ENCODE measurements at regions not wholly inside any gene's neighbourhood (a gene's known extent, or its start where the extent isn't known, plus 50 kb on each side); places are given as distances from the start of the nearest gene placed in this dataset.

GRCh38 chr6:51387907-51388306 lies 569.2 kb downstream of the TFAP2B start:
- Mint-ChIP-seq H3K9me3 (ENCODE audit: unreplicated experiment) (no peaks in the 10 kb centered on the region), H3K36me3 (ENCODE audit: insufficient read depth, unreplicated experiment) (no peaks in the 10 kb centered on the region), H3K4me1 (ENCODE audit: insufficient read depth, unreplicated experiment) (no peaks in the 10 kb centered on the region), H3K4me3 (ENCODE audit: unreplicated experiment) (no peak overlapping the region), H3K27ac (ENCODE audit: low read depth, unreplicated experiment) (no peak overlapping the region), H3K27me3 (ENCODE audit: insufficient read depth, unreplicated experiment) (no peaks in the 10 kb centered on the region)
- BruUV-seq (replicated peaks) = no TSS peak
- intact Hi-C loops (cut with micrococcal nuclease) = no loop called here
- ChIA-PET POLR2A (no interaction called here), CTCF (no interaction called here)
- no peak for DNase-seq (ENCODE audit: unreplicated experiment)
- no peak for TF ChIP-seq CTCF (IDR thresholded peaks at IDR 0.05; ENCODE audit: unreplicated experiment)

- no peak for TF ChIP-seq CTCF (IDR thresholded peaks at IDR 0.05; ENCODE audit: unreplicated experiment)
- peaks cover 10% of the 10 kb centered on the region for H3K4me1 Mint-ChIP-seq (ENCODE audit: insufficient read depth, unreplicated experiment)
- no peak overlapping the region for H3K27ac Mint-ChIP-seq (ENCODE audit: low read depth, unreplicated experiment)
- CTCF ChIA-PET = no interaction called here
- intact Hi-C loops (cut with micrococcal nuclease) = no loop called here
- no peaks in the 10 kb centered on the region for H3K27me3 Mint-ChIP-seq (ENCODE audit: insufficient read depth, unreplicated experiment)
- no peak overlapping the region for H3K4me3 Mint-ChIP-seq (ENCODE audit: unreplicated experiment)
- H3K36me3 Mint-ChIP-seq (ENCODE audit: insufficient read depth, unreplicated experiment) = no peaks in the 10 kb centered on the region
- no peaks in the 10 kb centered on the region for H3K9me3 Mint-ChIP-seq (ENCODE audit: unreplicated experiment)
- no peak for DNase-seq (ENCODE audit: unreplicated experiment)
- no TSS peak for BruUV-seq (replicated peaks)
- POLR2A ChIA-PET = interaction anchor here (0.6 kb wide), 1 partner anchor 1136 kb away, joined by 3 read pairs; no protein-coding TSS in a partner anchor
These were observed 575.4 kb downstream of the TFAP2B start for GRCh38 chr6:51394061-51394460.

- no peak for DNase-seq (ENCODE audit: unreplicated experiment)
- no peaks in the 10 kb centered on the region for H3K9me3 Mint-ChIP-seq (ENCODE audit: unreplicated experiment)
- peaks cover 10% of the 10 kb centered on the region for H3K4me1 Mint-ChIP-seq (ENCODE audit: insufficient read depth, unreplicated experiment)
- POLR2A ChIA-PET = no interaction called here
- H3K4me3 Mint-ChIP-seq (ENCODE audit: unreplicated experiment) = no peak overlapping the region
- no peak overlapping the region for H3K27ac Mint-ChIP-seq (ENCODE audit: low read depth, unreplicated experiment)
- CTCF ChIA-PET = interaction anchor here (1.0 kb wide), 1 partner anchor 41 kb away, joined by 4 read pairs; no protein-coding TSS in a partner anchor
- no TSS peak for BruUV-seq (replicated peaks)
- H3K27me3 Mint-ChIP-seq (ENCODE audit: insufficient read depth, unreplicated experiment) = no peaks in the 10 kb centered on the region
- TF ChIP-seq CTCF (IDR thresholded peaks at IDR 0.05; ENCODE audit: unreplicated experiment) = no peak
- intact Hi-C loops (cut with micrococcal nuclease) = no loop called here
- H3K36me3 Mint-ChIP-seq (ENCODE audit: insufficient read depth, unreplicated experiment) = no peaks in the 10 kb centered on the region
These were observed 577.9 kb downstream of the TFAP2B start for GRCh38 chr6:51396583-51396982.

- Mint-ChIP-seq H3K4me3 (ENCODE audit: unreplicated experiment) (no peak overlapping the region), H3K4me1 (ENCODE audit: insufficient read depth, unreplicated experiment) (peaks cover 10% of the 10 kb centered on the region), H3K27ac (ENCODE audit: low read depth, unreplicated experiment) (no peak overlapping the region), H3K9me3 (ENCODE audit: unreplicated experiment) (no peaks in the 10 kb centered on the region), H3K27me3 (ENCODE audit: insufficient read depth, unreplicated experiment) (no peaks in the 10 kb centered on the region), H3K36me3 (ENCODE audit: insufficient read depth, unreplicated experiment) (no peaks in the 10 kb centered on the region)
- CTCF ChIA-PET = interaction anchor here (0.7 kb wide), 1 partner anchor 593 kb away, joined by 3 read pairs; no protein-coding TSS in a partner anchor
- peak; percentile 70 for DNase-seq (ENCODE audit: unreplicated experiment)
- no peak for TF ChIP-seq CTCF (IDR thresholded peaks at IDR 0.05; ENCODE audit: unreplicated experiment)
- no TSS peak for BruUV-seq (replicated peaks)
- intact Hi-C loops (cut with micrococcal nuclease) = no loop called here
- POLR2A ChIA-PET = interaction anchor here (1.0 to 1.1 kb wide), 2 partner anchors 39 to 46 kb away, joined by 3 to 5 read pairs; no protein-coding TSS in a partner anchor
These were observed 579.5 kb downstream of the TFAP2B start for GRCh38 chr6:51398064-51398705.

Measured in MCF 10A (cell line).